ENCODE measurements at regions not wholly inside any gene's neighbourhood (a gene's known extent, or its start where the extent isn't known, plus 50 kb on each side); places are given as distances from the start of the nearest gene placed in this dataset.
A peak's percentile ranks its signal among the peaks of the same experiment; 100 is the strongest.
"Not testable (repeated sequence)": the region's sequence is repeated elsewhere in the genome, so short reads cannot be mapped to it uniquely, and the experiment has no call there.

- no peak overlapping the region for H3K4me3 ChIP-seq (ENCODE audit: low read depth, low read length)
- no peak for DNase-seq (ENCODE audit: low read depth)
- TF ChIP-seq CTCF (conservative IDR thresholded peaks at IDR 0.05; ENCODE audit: low read depth, low read length), result no peak
Measured at GRCh38 chr6:73989428-73989827, 293.4 kb downstream of the CD109 start.

GRCh38 chr6:73985891-73986290, 289.9 kb downstream of the CD109 start:
- no peak overlapping the region for H3K4me3 ChIP-seq (ENCODE audit: low read depth, low read length)
- peak; percentile 40 for TF ChIP-seq CTCF (conservative IDR thresholded peaks at IDR 0.05; ENCODE audit: low read depth, low read length)
- peak; percentile 26 for DNase-seq (ENCODE audit: low read depth)

GRCh38 chr6:73984571-73985210, 288.7 kb downstream of the CD109 start:
- H3K4me3 ChIP-seq (ENCODE audit: low read depth, low read length), result no peak overlapping the region
- DNase-seq (ENCODE audit: low read depth), result no peak
- no peak for TF ChIP-seq CTCF (conservative IDR thresholded peaks at IDR 0.05; ENCODE audit: low read depth, low read length)

- peak; percentile 52 for DNase-seq (ENCODE audit: low read depth)
- no peak overlapping the region for H3K4me3 ChIP-seq (ENCODE audit: low read depth, low read length)
- no peak for TF ChIP-seq CTCF (conservative IDR thresholded peaks at IDR 0.05; ENCODE audit: low read depth, low read length)
Measured at GRCh38 chr6:73983367-73983766, 287.4 kb downstream of the CD109 start.

GRCh38 chr6:73980096-73980495, 284.1 kb downstream of the CD109 start:
- DNase-seq (ENCODE audit: low read depth), result no peak
- no peak overlapping the region for H3K4me3 ChIP-seq (ENCODE audit: low read depth, low read length)
- TF ChIP-seq CTCF (conservative IDR thresholded peaks at IDR 0.05; ENCODE audit: low read depth, low read length), result no peak

- H3K4me3 ChIP-seq (ENCODE audit: low read depth, low read length), result no peak overlapping the region
- TF ChIP-seq CTCF (conservative IDR thresholded peaks at IDR 0.05; ENCODE audit: low read depth, low read length), result no peak
- no peak for DNase-seq (ENCODE audit: low read depth)
Measured at GRCh38 chr6:73978330-73978729, 282.3 kb downstream of the CD109 start.

GRCh38 chr6:73972518-73972917, 276.5 kb downstream of the CD109 start:
- H3K4me3 ChIP-seq (ENCODE audit: low read depth, low read length); DNase-seq (ENCODE audit: low read depth): not testable (repeated sequence)
